AG04450 (cell line): ENCODE measurements at regions not wholly inside any gene's neighbourhood (a gene's known extent, or its start where the extent isn't known, plus 50 kb on each side); places are given as distances from the start of the nearest gene placed in this dataset.

Experiments
- CTCF ChIA-PET: fragments of 300-600, 350-600 bp; formaldehyde crosslinking; extraction: SDS; loops from one replicate; lab custom pipeline; 2022; ENCODE audit warnings: antibody characterized with exemption, inconsistent platforms; lab: Charles Lee
- POLR2A ChIA-PET: fragments of 350-600 bp; formaldehyde crosslinking; extraction: SDS; loops from one replicate; lab custom pipeline; 2021; ENCODE audit warnings: antibody characterized with exemption, inconsistent platforms; lab: Yijun Ruan, JAX
- DNase-seq: peaks from one replicate; pipeline ENCODE4 v3.0.0-alpha.2; 2011; ENCODE audit warnings: low read depth, low spot score
- H3K27ac ChIP-seq: one replicate; pipeline ENCODE4 v1.5.1; 2012; ENCODE audit warnings: low read depth, low read length, control low read depth
- H3K27me3 ChIP-seq: one replicate; pipeline ENCODE4 v1.6.0; 2012; ENCODE audit warnings: low read length; ENCODE audit not compliant: control insufficient read depth, insufficient read depth
- H3K4me3 ChIP-seq: 2 replicates; pipeline ENCODE4 v1.5.1; 2011; ENCODE audit warnings: mild to moderate bottlenecking, low read depth, low read length, control low read depth
- H3K9me3 ChIP-seq: 2 replicates; pipeline ENCODE4 v1.5.1; 2012; ENCODE audit warnings: low read length; ENCODE audit not compliant: control insufficient read depth, insufficient read depth
- TF ChIP-seq, protein P1 (sequence below): IDR thresholded peaks from 2 replicates; pipeline ENCODE4 v1.5.1; 2011; ENCODE audit warnings: low read depth, low read length, control low read depth, inconsistent platforms

DNA sequence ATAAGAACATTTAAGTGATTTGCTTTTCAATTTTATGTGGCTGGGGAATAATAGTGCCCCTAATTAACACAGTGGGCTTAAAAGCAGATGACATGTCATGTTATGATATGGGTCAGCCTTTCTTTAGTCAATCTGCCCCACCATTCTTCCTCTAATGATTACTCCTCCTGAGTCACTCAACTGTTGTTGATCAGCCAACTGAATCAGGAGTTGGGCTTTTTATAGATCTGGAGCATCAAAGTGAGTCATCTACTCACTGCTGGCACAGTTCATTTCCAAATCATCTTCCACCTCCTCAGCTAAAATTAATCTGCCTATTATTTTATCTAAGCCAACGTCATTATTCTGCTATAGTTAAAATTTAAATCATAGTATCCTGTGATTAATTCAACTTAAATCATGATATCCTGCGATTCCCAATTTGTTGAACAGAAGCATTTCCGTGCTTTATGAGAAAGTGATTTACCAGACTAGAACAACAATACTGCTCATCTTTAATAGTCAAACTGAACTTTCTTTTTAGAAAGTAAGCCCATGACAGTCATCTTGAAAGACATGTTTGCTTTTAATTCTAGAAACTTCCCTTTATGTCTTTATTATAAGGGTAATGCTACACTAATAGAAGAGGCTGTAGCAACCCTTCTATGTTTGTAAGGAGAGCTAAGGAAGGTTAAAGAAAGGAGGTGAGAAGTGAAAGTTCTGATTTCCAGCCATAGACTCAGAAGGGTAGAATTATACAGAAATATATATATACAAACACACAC lies 551.4 kb downstream of the TBC1D4 start:
- Histone ChIP-seq H3K9me3 (no peaks in the 10 kb centered on the region), H3K27ac (no peak overlapping the region), H3K27me3 (no peaks in the 10 kb centered on the region), H3K4me3 (no peak overlapping the region)
- DNase-seq: peak; percentile 8
- POLR2A ChIA-PET: no interaction called here
- TF ChIP-seq, protein P1, sequence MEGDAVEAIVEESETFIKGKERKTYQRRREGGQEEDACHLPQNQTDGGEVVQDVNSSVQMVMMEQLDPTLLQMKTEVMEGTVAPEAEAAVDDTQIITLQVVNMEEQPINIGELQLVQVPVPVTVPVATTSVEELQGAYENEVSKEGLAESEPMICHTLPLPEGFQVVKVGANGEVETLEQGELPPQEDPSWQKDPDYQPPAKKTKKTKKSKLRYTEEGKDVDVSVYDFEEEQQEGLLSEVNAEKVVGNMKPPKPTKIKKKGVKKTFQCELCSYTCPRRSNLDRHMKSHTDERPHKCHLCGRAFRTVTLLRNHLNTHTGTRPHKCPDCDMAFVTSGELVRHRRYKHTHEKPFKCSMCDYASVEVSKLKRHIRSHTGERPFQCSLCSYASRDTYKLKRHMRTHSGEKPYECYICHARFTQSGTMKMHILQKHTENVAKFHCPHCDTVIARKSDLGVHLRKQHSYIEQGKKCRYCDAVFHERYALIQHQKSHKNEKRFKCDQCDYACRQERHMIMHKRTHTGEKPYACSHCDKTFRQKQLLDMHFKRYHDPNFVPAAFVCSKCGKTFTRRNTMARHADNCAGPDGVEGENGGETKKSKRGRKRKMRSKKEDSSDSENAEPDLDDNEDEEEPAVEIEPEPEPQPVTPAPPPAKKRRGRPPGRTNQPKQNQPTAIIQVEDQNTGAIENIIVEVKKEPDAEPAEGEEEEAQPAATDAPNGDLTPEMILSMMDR: no peak
- CTCF ChIA-PET: no interaction called here

DNA sequence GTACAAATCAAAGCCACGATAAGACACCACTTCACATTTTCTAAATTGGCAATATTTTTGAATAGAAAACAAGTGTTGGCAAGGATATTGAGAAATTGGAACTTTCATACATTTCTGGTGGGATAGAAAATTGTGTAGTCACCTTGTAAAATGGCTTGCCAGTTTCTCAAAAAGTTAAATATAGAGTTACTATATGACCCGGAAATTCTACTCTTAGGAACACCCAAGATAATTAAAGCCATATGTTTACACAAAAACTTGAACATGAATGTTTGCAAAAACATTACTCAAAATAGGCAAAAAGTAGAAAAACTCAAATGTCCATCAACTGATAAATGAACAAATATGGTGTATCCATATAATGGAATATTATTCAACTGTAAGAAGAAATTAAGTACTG lies 552.5 kb downstream of the TBC1D4 start:
- Histone ChIP-seq H3K9me3 (no peaks in the 10 kb centered on the region), H3K27me3 (no peaks in the 10 kb centered on the region), H3K27ac (no peak overlapping the region), H3K4me3 (no peak overlapping the region)
- POLR2A ChIA-PET: no interaction called here
- no peak for DNase-seq
- TF ChIP-seq, protein P1: no peak
- CTCF ChIA-PET: no interaction called here

DNA sequence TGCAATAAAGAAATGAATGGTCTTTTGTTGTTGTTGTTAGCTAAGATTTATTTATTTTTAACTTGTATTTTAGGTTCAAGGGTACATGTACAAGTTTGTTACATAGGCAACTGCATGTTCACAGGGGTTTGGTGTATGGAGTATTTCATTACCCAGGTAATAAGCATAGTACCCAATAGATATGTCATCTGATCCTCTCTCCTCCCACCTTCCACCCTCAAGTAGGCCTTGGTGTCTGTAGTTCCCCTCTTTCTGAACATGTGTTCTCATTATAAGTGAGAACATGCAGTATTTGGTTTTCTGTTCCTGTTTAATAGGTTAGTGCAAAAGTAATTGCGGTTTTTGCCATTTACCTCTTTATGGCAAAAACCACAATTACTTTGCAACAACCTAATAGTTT lies 554.1 kb downstream of the TBC1D4 start:
- Histone ChIP-seq H3K27ac (no peak overlapping the region), H3K9me3 (no peaks in the 10 kb centered on the region), H3K27me3 (no peaks in the 10 kb centered on the region), H3K4me3 (no peak overlapping the region)
- POLR2A ChIA-PET: no interaction called here
- TF ChIP-seq, protein P1: no peak
- CTCF ChIA-PET: no interaction called here
- DNase-seq: no peak

DNA sequence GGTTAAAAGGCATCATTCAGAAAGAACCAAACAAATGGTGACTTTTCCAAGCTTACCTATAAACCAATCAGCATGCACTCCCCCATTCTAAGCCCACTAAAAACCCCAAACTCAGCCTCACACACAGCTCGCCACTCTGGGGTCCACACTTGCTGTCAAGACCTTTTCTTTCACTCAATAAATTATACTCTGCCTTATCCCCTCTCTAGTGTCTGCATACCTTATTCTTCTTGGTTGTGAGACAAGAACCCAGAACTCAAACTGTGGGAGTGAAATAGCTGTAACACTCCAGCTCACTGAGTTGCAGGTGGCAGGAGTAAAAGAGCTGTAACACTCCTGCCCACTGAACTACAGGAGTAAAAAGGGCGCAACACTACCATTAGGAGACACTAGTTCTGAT lies 559.0 kb downstream of the TBC1D4 start:
- DNase-seq: no peak
- H3K27ac ChIP-seq: no peak overlapping the region
- H3K9me3 ChIP-seq: no peaks in the 10 kb centered on the region
- no peak overlapping the region for H3K4me3 ChIP-seq
- TF ChIP-seq, protein P1: no peak
- no peaks in the 10 kb centered on the region for H3K27me3 ChIP-seq
- POLR2A ChIA-PET: no interaction called here
- CTCF ChIA-PET: no interaction called here

DNA sequence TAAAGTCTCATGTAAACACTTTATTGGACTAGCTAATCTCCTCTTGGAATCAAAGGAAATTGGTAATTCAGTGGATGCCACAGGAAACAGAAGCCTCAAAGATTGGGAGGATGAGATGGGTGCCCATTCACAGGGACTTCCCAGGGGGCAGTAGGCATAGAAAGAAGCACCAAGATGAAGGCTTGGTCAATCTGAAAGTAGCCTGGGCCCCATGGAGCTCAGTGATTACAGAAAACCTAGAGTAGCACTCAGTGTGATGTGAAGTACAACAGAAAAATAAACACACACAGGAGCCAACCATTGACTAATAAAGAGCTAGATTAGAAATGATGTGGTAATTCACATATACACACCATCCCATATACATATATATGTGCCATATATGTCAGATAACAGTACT lies 560.6 kb downstream of the TBC1D4 start:
- Histone ChIP-seq H3K4me3 (no peak overlapping the region), H3K9me3 (no peaks in the 10 kb centered on the region), H3K27me3 (no peaks in the 10 kb centered on the region), H3K27ac (no peak overlapping the region)
- no peak for DNase-seq
- ChIA-PET CTCF (no interaction called here), POLR2A (no interaction called here)
- TF ChIP-seq, protein P1: no peak
